Stomach smooth muscle (tissue), 2 donors: ENCODE measurements at regions not wholly inside any gene's neighbourhood (a gene's known extent, or its start where the extent isn't known, plus 50 kb on each side); places are given as distances from the start of the nearest gene placed in this dataset.

Experiments used
- H3K27ac ChIP-seq: one replicate; pipeline ENCODE4 v1.7.0; 2013; ENCODE audit warnings: mild to moderate bottlenecking, low read length, inconsistent platforms
- H3K27me3 ChIP-seq, 2 donors: one replicate each; pipeline ENCODE4 v1.7.0; 2013; ENCODE audit warnings: low read length in 2 of 2; ENCODE audit not compliant: insufficient read depth in 2 of 2, control insufficient read depth in 1 of 2
- H3K36me3 ChIP-seq, 2 donors: one replicate each; pipeline ENCODE4 v1.7.0; 2013; ENCODE audit warnings: low read length in 2 of 2; ENCODE audit not compliant: control insufficient read depth in 2 of 2, insufficient read depth in 2 of 2
- H3K4me1 ChIP-seq: one replicate; pipeline ENCODE4 v1.7.0; 2013; ENCODE audit warnings: low read length; ENCODE audit not compliant: control insufficient read depth, insufficient read depth
- H3K4me3 ChIP-seq, 2 donors: one replicate each; pipeline ENCODE4 v1.7.0; 2013; ENCODE audit warnings: low read length in 2 of 2
- H3K9ac ChIP-seq, 2 donors: one replicate each; pipeline ENCODE4 v1.7.0; 2013; ENCODE audit warnings: low read length in 2 of 2, mild to moderate bottlenecking in 1 of 2
- H3K9me3 ChIP-seq, 2 donors: one replicate each; pipeline ENCODE4 v1.7.0; 2013; ENCODE audit warnings: low read length in 2 of 2; ENCODE audit not compliant: control insufficient read depth in 2 of 2
- donor health status: healthy.
- donor health status: Pancreatic carcinoma.

- Histone ChIP-seq H3K4me1 (no peaks in the 10 kb centered on the region), H3K4me3 (no peak overlapping the region), H3K9ac (no peak overlapping the region), H3K9me3 (no peaks in the 10 kb centered on the region), H3K27ac (no peak overlapping the region), H3K36me3 (no peaks in the 10 kb centered on the region), H3K27me3 (peaks cover 2 to 9% of the 10 kb centered on the region in 2 donors)
Measured at GRCh38 chr1:5722635-5723164, 269.5 kb downstream of the NPHP4 start.

GRCh38 chr1:5721634-5722215 lies 270.5 kb downstream of the NPHP4 start:
- H3K4me3 ChIP-seq = no peak overlapping the region
- peaks cover 2 to 9% of the 10 kb centered on the region in 2 donors for H3K27me3 ChIP-seq
- no peak overlapping the region for H3K9ac ChIP-seq
- no peaks in the 10 kb centered on the region for H3K4me1 ChIP-seq
- H3K36me3 ChIP-seq = no peaks in the 10 kb centered on the region
- H3K27ac ChIP-seq = no peak overlapping the region
- H3K9me3 ChIP-seq = no peaks in the 10 kb centered on the region

GRCh38 chr1:5720936-5721335 lies 271.3 kb downstream of the NPHP4 start:
- H3K27ac ChIP-seq = no peak overlapping the region
- H3K4me3 ChIP-seq = no peak overlapping the region
- H3K9me3 ChIP-seq = peaks cover 0 to 5% of the 10 kb centered on the region in 2 donors
- H3K9ac ChIP-seq = no peak overlapping the region
- no peaks in the 10 kb centered on the region for H3K36me3 ChIP-seq
- H3K27me3 ChIP-seq = peaks cover 2 to 12% of the 10 kb centered on the region in 2 donors
- no peaks in the 10 kb centered on the region for H3K4me1 ChIP-seq

- H3K36me3 ChIP-seq = no peaks in the 10 kb centered on the region
- H3K9me3 ChIP-seq = peaks cover 0 to 7% of the 10 kb centered on the region in 2 donors
- H3K27me3 ChIP-seq = peaks cover 2 to 12% of the 10 kb centered on the region in 2 donors
- no peaks in the 10 kb centered on the region for H3K4me1 ChIP-seq
- no peak overlapping the region for H3K9ac ChIP-seq
- H3K27ac ChIP-seq = no peak overlapping the region
- no peak overlapping the region for H3K4me3 ChIP-seq
Measured at GRCh38 chr1:5720484-5720883, 271.7 kb downstream of the NPHP4 start.

- peaks cover 2 to 9% of the 10 kb centered on the region in 2 donors for H3K27me3 ChIP-seq
- H3K27ac ChIP-seq = no peak overlapping the region
- H3K4me3 ChIP-seq = no peak overlapping the region
- no peaks in the 10 kb centered on the region for H3K36me3 ChIP-seq
- peaks cover 4 to 10% of the 10 kb centered on the region in 2 donors for H3K9me3 ChIP-seq
- no peaks in the 10 kb centered on the region for H3K4me1 ChIP-seq
- no peak overlapping the region for H3K9ac ChIP-seq
Measured at GRCh38 chr1:5720045-5720444, 272.2 kb downstream of the NPHP4 start.

GRCh38 chr1:5718831-5719632 lies 273.2 kb downstream of the NPHP4 start:
- H3K36me3 ChIP-seq = no peaks in the 10 kb centered on the region
- peaks cover 2 to 9% of the 10 kb centered on the region in 2 donors for H3K27me3 ChIP-seq

GRCh38 chr1:5717031-5717682 lies 275.1 kb downstream of the NPHP4 start:
- no peak overlapping the region for H3K9ac ChIP-seq
- no peaks in the 10 kb centered on the region for H3K4me1 ChIP-seq
- no peaks in the 10 kb centered on the region for H3K36me3 ChIP-seq
- no peak overlapping the region for H3K4me3 ChIP-seq
- H3K27me3 ChIP-seq = peaks cover 2 to 9% of the 10 kb centered on the region in 2 donors
- peaks cover 4 to 10% of the 10 kb centered on the region in 2 donors for H3K9me3 ChIP-seq
- no peak overlapping the region for H3K27ac ChIP-seq

More at GRCh38 chr1:5718831-5719632, 273.2 kb downstream of the NPHP4 start:
- Histone ChIP-seq H3K9ac (no peak overlapping the region), H3K4me1 (no peaks in the 10 kb centered on the region), H3K4me3 (no peak overlapping the region), H3K9me3 (peaks cover 4 to 10% of the 10 kb centered on the region in 2 donors), H3K27ac (no peak overlapping the region)

GRCh38 chr1:5716126-5716525 lies 276.1 kb downstream of the NPHP4 start:
- Histone ChIP-seq H3K9me3 (peaks cover 4 to 10% of the 10 kb centered on the region in 2 donors), H3K36me3 (no peaks in the 10 kb centered on the region), H3K27ac (no peak overlapping the region), H3K9ac (no peak overlapping the region), H3K4me1 (no peaks in the 10 kb centered on the region), H3K4me3 (no peak overlapping the region), H3K27me3 (peaks cover 2 to 9% of the 10 kb centered on the region in 2 donors)

GRCh38 chr1:5713101-5714010 lies 278.9 kb downstream of the NPHP4 start:
- Histone ChIP-seq H3K27ac (no peak overlapping the region), H3K4me1 (no peaks in the 10 kb centered on the region), H3K36me3 (no peaks in the 10 kb centered on the region), H3K27me3 (peaks cover 5 to 6% of the 10 kb centered on the region in 2 donors), H3K9me3 (peaks cover 4 to 15% of the 10 kb centered on the region in 2 donors), H3K4me3 (no peak overlapping the region), H3K9ac (no peak overlapping the region)
